DMS79 treated with DMSO at 0.1 percent for 48 hours (cell line): ENCODE measurements at regions not wholly inside any gene's neighbourhood (a gene's known extent, or its start where the extent isn't known, plus 50 kb on each side); places are given as distances from the start of the nearest gene placed in this dataset.
"Not testable (repeated sequence)": the region's sequence is repeated elsewhere in the genome, so short reads cannot be mapped to it uniquely, and the experiment has no call there.

ENCODE experiments used
- DNase-seq: peaks from one replicate; lab custom pipeline; 2025; lab: John Stamatoyannopoulos, UW

- DNase-seq: no peak
These were observed 278.0 kb downstream of the ZBBX start for GRCh38 chr3:167102071-167102470.

- DNase-seq: no peak
These were observed 279.4 kb downstream of the ZBBX start for GRCh38 chr3:167100651-167101050.

GRCh38 chr3:167100200-167100599 is 279.9 kb downstream of the ZBBX start:
- no peak for DNase-seq

GRCh38 chr3:167095976-167096375 is 284.1 kb downstream of the ZBBX start:
- no peak for DNase-seq

GRCh38 chr3:167094632-167095031 is 285.5 kb downstream of the ZBBX start:
- DNase-seq: no peak

- DNase-seq: no peak
These were observed 288.9 kb downstream of the ZBBX start for GRCh38 chr3:167091226-167091625.

- DNase-seq: no peak
These were observed 295.6 kb downstream of the ZBBX start for GRCh38 chr3:167084545-167084944.

GRCh38 chr3:167078070-167078622 is 302.0 kb downstream of the ZBBX start:
- DNase-seq: no peak

GRCh38 chr3:167067787-167068161 is 312.3 kb downstream of the ZBBX start:
- DNase-seq: no peak

GRCh38 chr3:167066977-167067786 is 312.9 kb downstream of the ZBBX start:
- DNase-seq: peak; percentile 19

GRCh38 chr3:167057581-167057980 is 322.5 kb downstream of the ZBBX start:
- DNase-seq: no peak

GRCh38 chr3:167054926-167055325 is 325.2 kb downstream of the ZBBX start:
- no peak for DNase-seq

GRCh38 chr3:167051421-167051820 is 328.7 kb downstream of the ZBBX start:
- DNase-seq: no peak

GRCh38 chr3:167033866-167034265 is 346.2 kb downstream of the ZBBX start:
- no peak for DNase-seq

- peak; percentile 0 for DNase-seq
These were observed 347.7 kb downstream of the ZBBX start for GRCh38 chr3:167032267-167032876.

GRCh38 chr3:167031364-167032049 is 348.6 kb downstream of the ZBBX start:
- no peak for DNase-seq

- no peak for DNase-seq
These were observed 349.9 kb downstream of the ZBBX start for GRCh38 chr3:167030082-167030725.

- not testable (repeated sequence) for DNase-seq
These were observed 360.6 kb downstream of the ZBBX start for GRCh38 chr3:167019503-167019902.

- not testable (repeated sequence) for DNase-seq
These were observed 361.4 kb downstream of the ZBBX start for GRCh38 chr3:167018591-167019111.

- DNase-seq: no peak
These were observed 367.4 kb downstream of the ZBBX start for GRCh38 chr3:167012691-167013090.

- no peak for DNase-seq
These were observed 371.3 kb downstream of the ZBBX start for GRCh38 chr3:167008791-167009190.

GRCh38 chr3:167001374-167001773 is 378.7 kb downstream of the ZBBX start:
- DNase-seq: no peak
